Epidermal melanocyte (primary cell): ENCODE measurements at regions not wholly inside any gene's neighbourhood (a gene's known extent, or its start where the extent isn't known, plus 50 kb on each side); places are given as distances from the start of the nearest gene placed in this dataset.
"Not testable (repeated sequence)": the region's sequence is repeated elsewhere in the genome, so short reads cannot be mapped to it uniquely, and the experiment has no call there.

ENCODE experiments used
- DNase-seq: peaks from one replicate; pipeline ENCODE4 v3.0.0; 2011; ENCODE audit warnings: low spot score; ENCODE audit not compliant: insufficient read length

GRCh38 chr13:75960538-75960994, 324.4 kb downstream of the LMO7 start:
- no peak for DNase-seq

GRCh38 chr13:75959861-75960481, 323.8 kb downstream of the LMO7 start:
- no peak for DNase-seq

- DNase-seq, result not testable (repeated sequence)
Measured at GRCh38 chr13:75953589-75953988, 317.5 kb downstream of the LMO7 start.

GRCh38 chr13:75947448-75947847, 311.3 kb downstream of the LMO7 start:
- no peak for DNase-seq

- no peak for DNase-seq
Measured at GRCh38 chr13:75946536-75947284, 310.6 kb downstream of the LMO7 start.

GRCh38 chr13:75945841-75946482, 309.8 kb downstream of the LMO7 start:
- DNase-seq, result no peak

- no peak for DNase-seq
Measured at GRCh38 chr13:75938811-75939560, 302.9 kb downstream of the LMO7 start.

- DNase-seq, result no peak
Measured at GRCh38 chr13:75936791-75937190, 300.7 kb downstream of the LMO7 start.

- no peak for DNase-seq
Measured at GRCh38 chr13:75935805-75936204, 299.7 kb downstream of the LMO7 start.

- no peak for DNase-seq
Measured at GRCh38 chr13:75934889-75935288, 298.8 kb downstream of the LMO7 start.

- no peak for DNase-seq
Measured at GRCh38 chr13:75932636-75933035, 296.5 kb downstream of the LMO7 start.

- DNase-seq, result no peak
Measured at GRCh38 chr13:75931116-75931515, 295.0 kb downstream of the LMO7 start.

- DNase-seq, result no peak
Measured at GRCh38 chr13:75929076-75929475, 292.9 kb downstream of the LMO7 start.

- no peak for DNase-seq
Measured at GRCh38 chr13:75927183-75927669, 291.1 kb downstream of the LMO7 start.

- no peak for DNase-seq
Measured at GRCh38 chr13:75920536-75920935, 284.4 kb downstream of the LMO7 start.

- no peak for DNase-seq
Measured at GRCh38 chr13:75919660-75920199, 283.6 kb downstream of the LMO7 start.

- no peak for DNase-seq
Measured at GRCh38 chr13:75915066-75915465, 278.9 kb downstream of the LMO7 start.

GRCh38 chr13:75913925-75914324, 277.8 kb downstream of the LMO7 start:
- DNase-seq, result no peak

GRCh38 chr13:75910591-75910990, 274.5 kb downstream of the LMO7 start:
- DNase-seq, result no peak
